OCI-LY1 (cell line): ENCODE measurements at regions not wholly inside any gene's neighbourhood (a gene's known extent, or its start where the extent isn't known, plus 50 kb on each side); places are given as distances from the start of the nearest gene placed in this dataset.

Source experiments
- CTCF ChIP-seq: fragments of 200-600 bp; sonication (generic), shearing (Covaris generic); IDR thresholded peaks from 2 replicates; pipeline ENCODE4 v1.5.1; 2017; ENCODE audit warnings: mild to moderate bottlenecking, antibody characterized with exemption, low read length, moderate library complexity, mixed read lengths
- EZH2 ChIP-seq: fragments of 200-600 bp; sonication (generic), shearing (Covaris generic); IDR thresholded peaks from 2 replicates; pipeline ENCODE4 v1.8.0; 2017; ENCODE audit warnings: borderline replicate concordance, mixed run types, mild to moderate bottlenecking, antibody characterized with exemption, low read length, moderate library complexity, mixed read lengths

- no peak for TF ChIP-seq CTCF
- TF ChIP-seq EZH2, result no peak
Measured at GRCh38 chr3:175861916-175862315, 1002.8 kb downstream of the NAALADL2 start.
